Neural cell (in vitro differentiated cells): ENCODE measurements at regions not wholly inside any gene's neighbourhood (a gene's known extent, or its start where the extent isn't known, plus 50 kb on each side); places are given as distances from the start of the nearest gene placed in this dataset.

Experiments
- H2AFZ ChIP-seq: fragments of 200-600, 300-800 bp; sonication (generic), shearing (Covaris generic); 2 replicates; pipeline ENCODE4 v1.6.0; 2014; ENCODE audit warnings: low read depth, mild to moderate bottlenecking, antibody characterized with exemption, low read length, moderate library complexity
- H3F3A ChIP-seq: fragments of 200-600 bp; shearing (Covaris generic); 2 replicates; pipeline ENCODE4 v1.6.1; 2016; ENCODE audit warnings: mild to moderate bottlenecking, moderate library complexity, mixed read lengths, antibody characterized with exemption, low read length; ENCODE audit not compliant: insufficient read depth, poor library complexity, severe bottlenecking
- H3K27ac ChIP-seq: fragments of 200-600, 300-800 bp; sonication (generic), shearing (Covaris generic); 2 replicates; pipeline ENCODE4 v1.5.1; 2014; ENCODE audit warnings: mild to moderate bottlenecking, low read length, moderate library complexity
- H3K27me3 ChIP-seq: fragments of 300-800, 200-600 bp; sonication (generic), shearing (Covaris generic); 2 replicates; pipeline ENCODE4 v1.6.0; 2014; ENCODE audit warnings: mild to moderate bottlenecking, low read depth, low read length, moderate library complexity; ENCODE audit not compliant: insufficient read depth
- H3K36me3 ChIP-seq: fragments of 300-800, 200-600 bp; sonication (generic), shearing (Covaris generic); 2 replicates; pipeline ENCODE4 v1.5.1; 2014; ENCODE audit warnings: mild to moderate bottlenecking, antibody characterized with exemption, low read length, moderate library complexity; ENCODE audit not compliant: insufficient read depth
- H3K4me2 ChIP-seq: fragments of 300-800, 200-600 bp; sonication (generic), shearing (Covaris generic); 2 replicates; pipeline ENCODE4 v1.6.0; 2014; ENCODE audit warnings: mild to moderate bottlenecking, low read length
- H3K4me3 ChIP-seq: fragments of 300-800, 200-600 bp; sonication (generic), shearing (Covaris generic); 2 replicates; pipeline ENCODE4 v1.5.1; 2014; ENCODE audit warnings: mild to moderate bottlenecking, low read length, moderate library complexity
- H3K79me2 ChIP-seq: fragments of 200-600 bp; shearing (Covaris generic); replicated peaks from 2 replicates; pipeline ENCODE4 v1.6.0; 2014; ENCODE audit warnings: mild to moderate bottlenecking, low read length, moderate library complexity; ENCODE audit not compliant: insufficient read depth
- H3K9ac ChIP-seq: fragments of 300-800, 200-600 bp; sonication (generic), shearing (Covaris generic); 2 replicates; pipeline ENCODE4 v1.6.1; 2016; ENCODE audit warnings: mild to moderate bottlenecking, low read length, mixed read lengths
- H3K9me2 ChIP-seq: fragments of 200-600 bp; shearing (Covaris generic); 2 replicates; pipeline ENCODE4 v1.6.1; 2016; ENCODE audit warnings: mild to moderate bottlenecking, low read length, mixed read lengths; ENCODE audit not compliant: insufficient read depth
- H3K9me3 ChIP-seq: fragments of 200-600, 300-800 bp; sonication (generic), shearing (Covaris generic); 2 replicates; pipeline ENCODE4 v1.6.1; 2016; ENCODE audit warnings: mild to moderate bottlenecking, mixed run types, low read length, moderate library complexity, mixed read lengths
- H4K20me1 ChIP-seq: fragments of 200-600 bp; shearing (Covaris generic); 2 replicates; pipeline ENCODE4 v1.6.1; 2016; ENCODE audit warnings: mild to moderate bottlenecking, mixed run types; ENCODE audit not compliant: insufficient read depth
- CTCF ChIP-seq: fragments of 450-650 bp; IDR thresholded peaks from 2 replicates; pipeline ENCODE4 v1.5.1; 2014; ENCODE audit warnings: antibody characterized with exemption, mild to moderate bottlenecking, moderate library complexity; ENCODE audit not compliant: poor library complexity, severe bottlenecking
- EP300 ChIP-seq: fragments of 450-650 bp; conservative IDR thresholded peaks from 2 replicates; pipeline ENCODE4 v1.6.1; 2014; ENCODE audit warnings: antibody characterized with exemption, mild to moderate bottlenecking, moderate library complexity; ENCODE audit not compliant: poor library complexity, severe bottlenecking
- EZH2 ChIP-seq: fragments of 200-600, 300-800 bp; shearing (Covaris generic), sonication (generic); IDR thresholded peaks from 2 replicates; pipeline ENCODE4 v1.6.1; 2014; ENCODE audit warnings: antibody characterized with exemption, low read length, borderline replicate concordance, mild to moderate bottlenecking; ENCODE audit not compliant: insufficient read depth, poor library complexity, severe bottlenecking
- POLR2AphosphoS5 ChIP-seq: IDR thresholded peaks from 2 replicates; pipeline ENCODE4 v1.6.1; 2012
- RAD21 ChIP-seq: fragments of 450-650 bp; conservative IDR thresholded peaks from 2 replicates; pipeline ENCODE4 v1.6.1; 2014; ENCODE audit warnings: antibody characterized with exemption, mild to moderate bottlenecking, moderate library complexity
- REST ChIP-seq: IDR thresholded peaks from 2 replicates; pipeline ENCODE4 v1.6.1; 2012; ENCODE audit warnings: borderline replicate concordance
- SMC3 ChIP-seq: fragments of 450-650 bp; conservative IDR thresholded peaks from 2 replicates; pipeline ENCODE4 v1.6.1; 2014; ENCODE audit warnings: antibody characterized with exemption, mild to moderate bottlenecking, moderate library complexity; ENCODE audit not compliant: poor library complexity

- Histone ChIP-seq H3K9ac (no peak overlapping the region), H3K9me2 (no peaks in the 10 kb centered on the region), H3F3A (no peaks in the 10 kb centered on the region), H3K36me3 (no peaks in the 10 kb centered on the region), H3K9me3 (no peaks in the 10 kb centered on the region), H4K20me1 (no peaks in the 10 kb centered on the region), H3K4me3 (no peak overlapping the region), H3K27ac (no peak overlapping the region), H3K4me2 (no peak overlapping the region), H3K27me3 (no peaks in the 10 kb centered on the region), H2AFZ (no peak overlapping the region), H3K79me2 (no peaks in the 10 kb centered on the region)
- TF ChIP-seq CTCF = no peak
- no peak for TF ChIP-seq EP300
- no peak for TF ChIP-seq RAD21
- TF ChIP-seq REST = no peak
Observed at GRCh38 chr2:65716698-65717097, 284.3 kb upstream of the SPRED2 start.

GRCh38 chr2:65715323-65715722, 282.9 kb upstream of the SPRED2 start:
- no peak overlapping the region for H3K27ac ChIP-seq
- no peaks in the 10 kb centered on the region for H3K79me2 ChIP-seq
- H2AFZ ChIP-seq = no peak overlapping the region
- no peak overlapping the region for H3K4me3 ChIP-seq
- H4K20me1 ChIP-seq = no peaks in the 10 kb centered on the region
- H3K4me2 ChIP-seq = no peak overlapping the region
- H3K9me2 ChIP-seq = no peaks in the 10 kb centered on the region
- no peaks in the 10 kb centered on the region for H3K9me3 ChIP-seq
- H3K36me3 ChIP-seq = no peaks in the 10 kb centered on the region
- H3K9ac ChIP-seq = no peak overlapping the region
- no peaks in the 10 kb centered on the region for H3F3A ChIP-seq
- no peaks in the 10 kb centered on the region for H3K27me3 ChIP-seq
- TF ChIP-seq POLR2AphosphoS5 (no peak), SMC3 (no peak), RAD21 (no peak), REST (no peak), EP300 (no peak), CTCF (no peak), EZH2 (no peak)
